ENCODE measurements at regions not wholly inside any gene's neighbourhood (a gene's known extent, or its start where the extent isn't known, plus 50 kb on each side); places are given as distances from the start of the nearest gene placed in this dataset.

DNA sequence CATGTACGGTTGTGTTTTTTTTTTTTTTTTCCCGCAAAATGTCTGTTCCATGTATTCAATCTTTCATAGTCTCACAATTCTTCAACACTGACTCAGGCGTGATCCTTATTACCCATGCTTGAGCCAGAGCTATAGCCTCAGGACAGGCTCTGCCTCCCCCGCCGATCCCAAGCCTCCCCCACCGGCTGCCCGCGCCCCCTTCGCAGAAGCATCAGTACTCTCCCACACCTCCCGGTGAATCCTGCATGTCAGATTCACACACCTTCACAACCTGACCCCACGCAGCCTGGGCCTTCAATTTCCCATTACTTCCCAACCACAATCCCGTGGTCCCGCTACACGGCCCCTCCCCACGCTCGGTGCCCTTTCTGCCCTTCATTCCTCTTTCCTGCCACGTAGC lies 401.5 kb upstream of the JARID2 start:
- Histone ChIP-seq H3K27ac (ENCODE audit: extremely low read depth, low read depth, low read length) (no peak overlapping the region), H3K36me3 (ENCODE audit: control insufficient read depth in 2 of 2, insufficient read depth in 1 of 2, low read length in 2 of 2) (no peaks in the 10 kb centered on the region), H3K9me3 (ENCODE audit: control insufficient read depth, insufficient read depth, low read depth, low read length) (no peaks in the 10 kb centered on the region), H3K4me3 (ENCODE audit: low read depth, low read length) (no peak overlapping the region), H3K4me1 (ENCODE audit: control insufficient read depth, insufficient read depth, low read length) (no peaks in the 10 kb centered on the region)
- POLR2A ChIA-PET: no interaction called here
- TF ChIP-seq ZNF202 (tag by site-specific recombination; IDR thresholded peaks at IDR 0.05; ENCODE audit: borderline replicate concordance): 0 out of 2 replicates have a peak, but pooled peaks have one; percentile 47
- TF ChIP-seq KLF9 (tag by site-specific recombination; IDR thresholded peaks at IDR 0.05; ENCODE audit: low read depth): no peak
- TF ChIP-seq EGR2 (tag by site-specific recombination; IDR thresholded peaks at IDR 0.05; ENCODE audit: low read depth): peak; percentile 28; the same call in 1 of the 2 replicates
- CTCF ChIA-PET: no interaction called here

DNA sequence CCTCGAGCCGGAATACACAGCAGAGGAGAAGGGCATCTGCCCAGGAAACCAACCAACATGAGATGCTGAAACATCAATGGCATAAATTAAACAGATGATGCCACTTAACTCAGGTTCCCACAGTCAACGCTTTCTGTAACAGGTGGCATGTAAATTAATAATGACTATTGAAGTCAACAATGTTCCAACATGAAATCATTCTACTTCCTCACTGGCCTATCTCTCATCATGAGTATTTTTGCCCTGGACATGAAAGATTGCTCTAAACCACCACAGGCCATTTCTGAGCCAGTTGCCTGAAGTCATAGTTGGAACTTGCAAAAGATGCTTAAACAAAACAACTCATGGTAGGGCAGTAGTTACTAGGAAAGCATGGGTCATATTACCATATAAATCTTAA lies 397.9 kb upstream of the JARID2 start:
- ChIA-PET CTCF (no interaction called here), POLR2A (no interaction called here)
- H3K27ac ChIP-seq (ENCODE audit: extremely low read depth, low read depth, low read length): no peak overlapping the region
- H3K9me3 ChIP-seq (ENCODE audit: control insufficient read depth, insufficient read depth, low read depth, low read length): no peaks in the 10 kb centered on the region
- no peak overlapping the region for H3K4me3 ChIP-seq (ENCODE audit: low read depth, low read length)
- no peaks in the 10 kb centered on the region for H3K4me1 ChIP-seq (ENCODE audit: control insufficient read depth, insufficient read depth, low read length)
- no peaks in the 10 kb centered on the region for H3K36me3 ChIP-seq (ENCODE audit: control insufficient read depth in 2 of 2, insufficient read depth in 1 of 2, low read length in 2 of 2)
- TF ChIP-seq WT1 (tag by site-specific recombination; IDR thresholded peaks at IDR 0.05): no peak
- no peak for TF ChIP-seq ZNF138 (tag by site-specific recombination; IDR thresholded peaks at IDR 0.05; ENCODE audit: borderline replicate concordance)
- no peak for TF ChIP-seq ZFHX2 (tag by site-specific recombination; conservative IDR thresholded peaks at IDR 0.05)
- TF ChIP-seq, protein P1, sequence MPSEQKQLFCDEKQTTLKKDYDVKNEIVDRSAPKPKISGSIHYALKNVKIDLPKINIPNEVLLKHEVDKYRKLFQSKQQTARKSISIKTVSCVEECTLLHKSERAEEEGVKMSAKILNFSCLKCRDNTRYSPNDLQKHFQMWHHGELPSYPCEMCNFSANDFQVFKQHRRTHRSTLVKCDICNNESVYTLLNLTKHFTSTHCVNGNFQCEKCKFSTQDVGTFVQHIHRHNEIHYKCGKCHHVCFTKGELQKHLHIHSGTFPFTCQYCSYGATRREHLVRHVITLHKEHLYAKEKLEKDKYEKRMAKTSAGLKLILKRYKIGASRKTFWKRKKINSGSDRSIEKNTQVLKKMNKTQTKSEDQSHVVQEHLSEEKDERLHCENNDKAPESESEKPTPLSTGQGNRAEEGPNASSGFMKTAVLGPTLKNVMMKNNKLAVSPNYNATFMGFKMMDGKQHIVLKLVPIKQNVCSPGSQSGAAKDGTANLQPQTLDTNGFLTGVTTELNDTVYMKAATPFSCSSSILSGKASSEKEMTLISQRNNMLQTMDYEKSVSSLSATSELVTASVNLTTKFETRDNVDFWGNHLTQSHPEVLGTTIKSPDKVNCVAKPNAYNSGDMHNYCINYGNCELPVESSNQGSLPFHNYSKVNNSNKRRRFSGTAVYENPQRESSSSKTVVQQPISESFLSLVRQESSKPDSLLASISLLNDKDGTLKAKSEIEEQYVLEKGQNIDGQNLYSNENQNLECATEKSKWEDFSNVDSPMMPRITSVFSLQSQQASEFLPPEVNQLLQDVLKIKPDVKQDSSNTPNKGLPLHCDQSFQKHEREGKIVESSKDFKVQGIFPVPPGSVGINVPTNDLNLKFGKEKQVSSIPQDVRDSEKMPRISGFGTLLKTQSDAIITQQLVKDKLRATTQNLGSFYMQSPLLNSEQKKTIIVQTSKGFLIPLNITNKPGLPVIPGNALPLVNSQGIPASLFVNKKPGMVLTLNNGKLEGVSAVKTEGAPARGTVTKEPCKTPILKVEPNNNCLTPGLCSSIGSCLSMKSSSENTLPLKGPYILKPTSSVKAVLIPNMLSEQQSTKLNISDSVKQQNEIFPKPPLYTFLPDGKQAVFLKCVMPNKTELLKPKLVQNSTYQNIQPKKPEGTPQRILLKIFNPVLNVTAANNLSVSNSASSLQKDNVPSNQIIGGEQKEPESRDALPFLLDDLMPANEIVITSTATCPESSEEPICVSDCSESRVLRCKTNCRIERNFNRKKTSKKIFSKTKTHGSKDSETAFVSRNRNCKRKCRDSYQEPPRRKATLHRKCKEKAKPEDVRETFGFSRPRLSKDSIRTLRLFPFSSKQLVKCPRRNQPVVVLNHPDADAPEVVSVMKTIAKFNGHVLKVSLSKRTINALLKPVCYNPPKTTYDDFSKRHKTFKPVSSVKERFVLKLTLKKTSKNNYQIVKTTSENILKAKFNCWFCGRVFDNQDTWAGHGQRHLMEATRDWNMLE (tag by site-specific recombination; conservative IDR thresholded peaks at IDR 0.05; ENCODE audit: low read depth): no peak
- no peak for TF ChIP-seq ZNF549 (tag by site-specific recombination; IDR thresholded peaks at IDR 0.05)
- TF ChIP-seq ZSCAN16 (tag by site-specific recombination; IDR thresholded peaks at IDR 0.05): no peak

DNA sequence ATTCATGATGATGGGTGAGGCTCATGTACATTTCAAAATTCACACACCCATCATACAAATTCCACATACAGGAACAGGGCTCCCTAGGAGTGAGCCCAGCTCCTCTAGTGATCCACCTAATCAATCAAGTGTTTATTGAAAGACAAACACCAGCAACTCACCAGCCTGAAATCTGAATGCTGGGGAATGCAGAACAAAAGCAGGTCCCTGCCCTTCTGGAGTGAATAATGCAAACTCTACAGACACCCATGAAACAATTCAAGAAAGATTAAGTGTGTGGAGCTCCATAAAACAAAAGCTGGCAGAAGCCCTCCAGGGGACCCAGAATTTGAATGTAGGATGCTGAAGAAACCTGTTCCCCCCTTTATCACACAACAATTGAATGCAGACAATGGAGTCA lies 396.7 kb upstream of the JARID2 start:
- no peaks in the 10 kb centered on the region for H3K36me3 ChIP-seq (ENCODE audit: control insufficient read depth in 2 of 2, insufficient read depth in 1 of 2, low read length in 2 of 2)
- CTCF ChIA-PET: interaction anchor here (0.7 kb wide), 1 partner anchor 548 kb away, joined by 3 read pairs; no protein-coding TSS in a partner anchor
- H3K4me3 ChIP-seq (ENCODE audit: low read depth, low read length): no peak overlapping the region
- H3K4me1 ChIP-seq (ENCODE audit: control insufficient read depth, insufficient read depth, low read length): no peaks in the 10 kb centered on the region
- POLR2A ChIA-PET: no interaction called here
- TF ChIP-seq ZNF19 (tag by site-specific recombination; IDR thresholded peaks at IDR 0.05; ENCODE audit: low read depth) (no peak), ZBTB1 (tag by site-specific recombination; IDR thresholded peaks at IDR 0.05) (no peak), ZNF24 (tag by site-specific recombination; IDR thresholded peaks at IDR 0.05) (no peak), ZNF658 (tag by site-specific recombination; IDR thresholded peaks at IDR 0.05) (no peak), SALL2 (tag by site-specific recombination; IDR thresholded peaks at IDR 0.05; ENCODE audit: borderline replicate concordance) (no peak), SP7 (tag by site-specific recombination; IDR thresholded peaks at IDR 0.05) (no peak)
- TF ChIP-seq, protein P2, sequence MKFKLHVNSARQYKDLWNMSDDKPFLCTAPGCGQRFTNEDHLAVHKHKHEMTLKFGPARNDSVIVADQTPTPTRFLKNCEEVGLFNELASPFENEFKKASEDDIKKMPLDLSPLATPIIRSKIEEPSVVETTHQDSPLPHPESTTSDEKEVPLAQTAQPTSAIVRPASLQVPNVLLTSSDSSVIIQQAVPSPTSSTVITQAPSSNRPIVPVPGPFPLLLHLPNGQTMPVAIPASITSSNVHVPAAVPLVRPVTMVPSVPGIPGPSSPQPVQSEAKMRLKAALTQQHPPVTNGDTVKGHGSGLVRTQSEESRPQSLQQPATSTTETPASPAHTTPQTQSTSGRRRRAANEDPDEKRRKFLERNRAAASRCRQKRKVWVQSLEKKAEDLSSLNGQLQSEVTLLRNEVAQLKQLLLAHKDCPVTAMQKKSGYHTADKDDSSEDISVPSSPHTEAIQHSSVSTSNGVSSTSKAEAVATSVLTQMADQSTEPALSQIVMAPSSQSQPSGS (tag by site-specific recombination; IDR thresholded peaks at IDR 0.05; ENCODE audit: low read depth): no peak
- TF ChIP-seq, protein P3, sequence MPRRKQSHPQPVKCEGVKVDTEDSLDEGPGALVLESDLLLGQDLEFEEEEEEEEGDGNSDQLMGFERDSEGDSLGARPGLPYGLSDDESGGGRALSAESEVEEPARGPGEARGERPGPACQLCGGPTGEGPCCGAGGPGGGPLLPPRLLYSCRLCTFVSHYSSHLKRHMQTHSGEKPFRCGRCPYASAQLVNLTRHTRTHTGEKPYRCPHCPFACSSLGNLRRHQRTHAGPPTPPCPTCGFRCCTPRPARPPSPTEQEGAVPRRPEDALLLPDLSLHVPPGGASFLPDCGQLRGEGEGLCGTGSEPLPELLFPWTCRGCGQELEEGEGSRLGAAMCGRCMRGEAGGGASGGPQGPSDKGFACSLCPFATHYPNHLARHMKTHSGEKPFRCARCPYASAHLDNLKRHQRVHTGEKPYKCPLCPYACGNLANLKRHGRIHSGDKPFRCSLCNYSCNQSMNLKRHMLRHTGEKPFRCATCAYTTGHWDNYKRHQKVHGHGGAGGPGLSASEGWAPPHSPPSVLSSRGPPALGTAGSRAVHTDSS (tag by site-specific recombination; IDR thresholded peaks at IDR 0.05): no peak
- TF ChIP-seq, protein P4, sequence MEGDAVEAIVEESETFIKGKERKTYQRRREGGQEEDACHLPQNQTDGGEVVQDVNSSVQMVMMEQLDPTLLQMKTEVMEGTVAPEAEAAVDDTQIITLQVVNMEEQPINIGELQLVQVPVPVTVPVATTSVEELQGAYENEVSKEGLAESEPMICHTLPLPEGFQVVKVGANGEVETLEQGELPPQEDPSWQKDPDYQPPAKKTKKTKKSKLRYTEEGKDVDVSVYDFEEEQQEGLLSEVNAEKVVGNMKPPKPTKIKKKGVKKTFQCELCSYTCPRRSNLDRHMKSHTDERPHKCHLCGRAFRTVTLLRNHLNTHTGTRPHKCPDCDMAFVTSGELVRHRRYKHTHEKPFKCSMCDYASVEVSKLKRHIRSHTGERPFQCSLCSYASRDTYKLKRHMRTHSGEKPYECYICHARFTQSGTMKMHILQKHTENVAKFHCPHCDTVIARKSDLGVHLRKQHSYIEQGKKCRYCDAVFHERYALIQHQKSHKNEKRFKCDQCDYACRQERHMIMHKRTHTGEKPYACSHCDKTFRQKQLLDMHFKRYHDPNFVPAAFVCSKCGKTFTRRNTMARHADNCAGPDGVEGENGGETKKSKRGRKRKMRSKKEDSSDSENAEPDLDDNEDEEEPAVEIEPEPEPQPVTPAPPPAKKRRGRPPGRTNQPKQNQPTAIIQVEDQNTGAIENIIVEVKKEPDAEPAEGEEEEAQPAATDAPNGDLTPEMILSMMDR (tag by site-specific recombination; IDR thresholded peaks at IDR 0.05): no peak
- TF ChIP-seq, protein P5, sequence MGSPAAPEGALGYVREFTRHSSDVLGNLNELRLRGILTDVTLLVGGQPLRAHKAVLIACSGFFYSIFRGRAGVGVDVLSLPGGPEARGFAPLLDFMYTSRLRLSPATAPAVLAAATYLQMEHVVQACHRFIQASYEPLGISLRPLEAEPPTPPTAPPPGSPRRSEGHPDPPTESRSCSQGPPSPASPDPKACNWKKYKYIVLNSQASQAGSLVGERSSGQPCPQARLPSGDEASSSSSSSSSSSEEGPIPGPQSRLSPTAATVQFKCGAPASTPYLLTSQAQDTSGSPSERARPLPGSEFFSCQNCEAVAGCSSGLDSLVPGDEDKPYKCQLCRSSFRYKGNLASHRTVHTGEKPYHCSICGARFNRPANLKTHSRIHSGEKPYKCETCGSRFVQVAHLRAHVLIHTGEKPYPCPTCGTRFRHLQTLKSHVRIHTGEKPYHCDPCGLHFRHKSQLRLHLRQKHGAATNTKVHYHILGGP (tag by site-specific recombination; IDR thresholded peaks at IDR 0.05): no peak
- H3K27ac ChIP-seq (ENCODE audit: extremely low read depth, low read depth, low read length): no peak overlapping the region
- H3K9me3 ChIP-seq (ENCODE audit: control insufficient read depth, insufficient read depth, low read depth, low read length): no peaks in the 10 kb centered on the region
